HG02938 (cell line): ENCODE measurements at regions not wholly inside any gene's neighbourhood (a gene's known extent, or its start where the extent isn't known, plus 50 kb on each side); places are given as distances from the start of the nearest gene placed in this dataset.
"Not testable (repeated sequence)": the region's sequence is repeated elsewhere in the genome, so short reads cannot be mapped to it uniquely, and the experiment has no call there.

Experiments used
- ATAC-seq: cut with Tn5 transposase; IDR thresholded peaks from one replicate; pipeline ENCODE4 v1.9.1; 2021; ENCODE audit warnings: mild to moderate bottlenecking, moderate library complexity; ENCODE audit not compliant: unreplicated experiment

DNA sequence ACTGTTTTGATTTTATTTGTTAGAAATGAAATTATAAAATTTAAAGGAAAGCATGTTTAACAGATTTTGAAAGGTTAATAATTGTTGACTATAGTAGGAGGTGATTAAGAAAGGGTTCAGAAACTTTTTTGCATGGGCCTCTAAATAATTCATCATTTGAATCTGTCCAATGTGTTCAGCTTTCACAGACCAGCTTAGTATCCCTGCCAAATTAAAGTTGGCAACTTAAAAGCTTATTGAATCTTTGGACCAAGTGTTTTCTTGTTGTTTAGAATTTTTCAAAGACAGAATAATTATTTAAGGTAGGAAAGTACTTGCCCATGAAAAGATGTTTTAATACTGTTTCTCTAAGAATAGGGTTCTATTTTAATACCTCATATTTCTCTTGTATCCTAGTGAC lies 466.0 kb downstream of the GJA1 start:
- no peak for ATAC-seq

DNA sequence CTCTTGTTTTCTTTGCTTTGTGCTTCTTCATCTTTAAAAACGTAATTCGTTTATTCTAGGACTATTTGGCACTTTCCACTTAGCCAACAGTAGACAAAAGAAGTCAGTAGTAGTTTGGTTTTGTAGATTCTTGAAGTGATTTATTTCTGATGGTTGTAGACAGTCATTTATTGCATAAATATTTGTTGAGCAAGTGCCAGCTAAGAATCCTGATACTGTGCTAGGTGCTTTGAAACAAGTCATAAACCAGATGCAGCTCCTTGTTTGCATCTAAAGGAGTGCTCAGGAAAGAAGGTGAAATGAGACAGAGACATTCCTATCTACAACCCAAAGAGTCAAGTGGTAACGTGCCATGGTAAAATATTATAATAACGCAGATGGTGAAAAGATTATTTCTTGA lies 469.1 kb downstream of the GJA1 start:
- no peak for ATAC-seq

DNA sequence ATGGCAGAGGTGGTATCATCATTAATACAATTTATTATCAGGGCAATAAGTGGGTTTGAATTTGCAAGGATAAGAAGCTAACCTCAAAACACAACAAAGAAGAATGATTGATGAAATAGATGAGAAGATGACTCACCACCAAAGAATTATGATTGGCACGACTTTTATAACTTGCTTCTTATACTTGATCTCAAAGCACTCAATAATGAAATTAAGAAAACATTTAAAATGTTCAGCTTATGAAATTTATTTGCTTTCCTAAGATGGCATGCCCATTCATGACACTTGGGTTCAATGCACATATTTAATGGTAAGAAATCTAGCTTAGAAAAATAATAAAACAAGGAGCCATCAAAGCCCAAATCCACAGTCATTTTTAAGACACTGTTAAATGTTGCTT lies 477.5 kb downstream of the GJA1 start:
- ATAC-seq = no peak

DNA sequence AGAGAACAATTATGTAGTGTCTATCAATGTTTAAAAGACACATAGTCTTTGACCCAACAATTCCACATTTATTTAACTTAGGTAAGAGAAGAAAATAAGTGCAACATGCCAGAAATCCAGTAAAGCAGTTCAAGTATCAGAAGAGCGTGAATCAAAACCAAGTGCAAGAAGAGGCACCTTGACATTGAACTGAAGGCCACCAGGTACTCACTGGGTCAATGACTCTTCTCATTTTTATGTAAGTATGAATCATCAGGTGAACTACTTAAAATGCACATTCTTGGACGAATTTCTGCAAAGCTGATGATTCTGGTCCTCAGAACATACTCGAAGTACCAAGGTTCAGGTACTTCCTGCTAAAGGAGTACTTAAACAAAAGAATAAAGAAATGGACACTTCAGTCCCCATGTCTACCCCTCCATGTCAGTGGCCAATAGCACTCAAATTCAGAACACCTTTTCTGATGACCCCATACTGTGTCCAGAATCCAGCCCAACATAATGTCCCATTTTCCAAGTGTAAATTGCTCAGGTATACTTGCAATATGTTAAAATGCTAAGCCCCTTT lies 481.9 kb downstream of the GJA1 start:
- no peak for ATAC-seq

DNA sequence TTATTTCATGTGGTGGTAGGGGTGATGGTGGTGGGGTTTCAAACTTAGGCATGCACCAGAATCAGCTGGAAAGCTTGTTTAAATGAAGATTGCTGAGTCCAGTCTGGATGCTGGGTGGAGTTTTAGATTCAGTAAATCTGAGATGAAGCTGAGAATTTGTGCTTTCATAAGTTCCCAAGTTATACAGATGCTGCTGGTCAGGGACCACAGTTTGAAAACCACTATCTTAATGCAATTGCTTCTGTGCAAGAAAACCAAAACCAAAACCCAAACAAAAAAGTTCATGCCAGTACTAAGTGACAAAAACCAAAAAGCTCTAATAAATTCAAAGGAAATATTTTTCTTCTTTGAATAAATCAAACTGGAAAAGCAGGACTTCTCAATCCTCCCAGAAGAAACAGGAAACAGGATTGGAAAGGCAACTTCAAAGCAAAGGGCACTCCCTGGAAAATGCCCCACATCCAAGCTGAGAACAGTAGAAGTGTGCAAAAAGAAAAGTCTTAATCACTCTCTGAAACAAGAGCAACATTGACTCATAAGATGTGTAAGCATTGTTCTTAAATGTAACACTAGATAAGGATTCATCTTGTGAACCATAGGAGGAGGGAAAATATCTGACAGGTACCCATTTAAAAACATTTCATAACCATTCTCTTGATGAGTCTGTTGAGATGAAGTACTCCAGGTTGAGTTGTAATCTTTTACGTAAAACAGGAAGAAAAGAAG lies 481.5 kb upstream of the HSF2 start:
- ATAC-seq = no peak

DNA sequence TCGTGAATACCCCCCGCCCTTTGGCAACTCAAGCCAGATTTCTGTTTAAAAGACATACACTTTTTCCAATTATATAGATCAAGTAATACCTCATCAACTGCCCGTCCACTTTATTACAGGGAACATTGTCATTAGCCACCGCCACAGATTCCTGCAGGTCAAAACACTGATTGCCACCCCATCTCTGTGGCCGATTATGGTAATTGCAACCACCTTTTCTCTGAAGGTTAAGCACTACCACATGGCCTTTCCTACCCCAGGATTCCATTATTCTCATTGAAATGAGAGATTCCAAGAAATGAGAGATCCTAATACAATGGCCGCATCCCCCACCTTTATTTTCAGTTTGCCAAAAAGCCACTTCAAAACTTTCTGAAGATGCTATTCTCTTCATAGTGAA lies 478.8 kb upstream of the HSF2 start:
- no peak for ATAC-seq

DNA sequence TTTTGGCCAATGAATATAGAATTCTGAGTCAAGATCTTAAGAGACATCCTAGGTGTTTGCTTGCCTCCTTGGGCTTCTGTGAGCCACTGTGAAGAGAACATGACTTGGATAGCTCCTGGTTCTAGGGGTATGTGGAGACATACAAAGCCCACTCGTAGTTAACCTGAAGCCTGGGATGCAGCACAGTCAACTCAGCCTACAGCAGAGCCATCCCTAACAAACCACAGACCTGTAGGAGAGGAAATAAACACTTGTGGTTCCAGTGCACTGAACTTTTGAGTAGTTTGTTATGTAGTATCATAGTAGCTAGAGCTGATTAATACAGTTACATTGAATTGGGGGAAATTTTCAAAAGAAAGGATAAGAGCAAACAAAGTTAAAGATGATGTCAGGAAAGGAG lies 474.4 kb upstream of the HSF2 start:
- no peak for ATAC-seq

DNA sequence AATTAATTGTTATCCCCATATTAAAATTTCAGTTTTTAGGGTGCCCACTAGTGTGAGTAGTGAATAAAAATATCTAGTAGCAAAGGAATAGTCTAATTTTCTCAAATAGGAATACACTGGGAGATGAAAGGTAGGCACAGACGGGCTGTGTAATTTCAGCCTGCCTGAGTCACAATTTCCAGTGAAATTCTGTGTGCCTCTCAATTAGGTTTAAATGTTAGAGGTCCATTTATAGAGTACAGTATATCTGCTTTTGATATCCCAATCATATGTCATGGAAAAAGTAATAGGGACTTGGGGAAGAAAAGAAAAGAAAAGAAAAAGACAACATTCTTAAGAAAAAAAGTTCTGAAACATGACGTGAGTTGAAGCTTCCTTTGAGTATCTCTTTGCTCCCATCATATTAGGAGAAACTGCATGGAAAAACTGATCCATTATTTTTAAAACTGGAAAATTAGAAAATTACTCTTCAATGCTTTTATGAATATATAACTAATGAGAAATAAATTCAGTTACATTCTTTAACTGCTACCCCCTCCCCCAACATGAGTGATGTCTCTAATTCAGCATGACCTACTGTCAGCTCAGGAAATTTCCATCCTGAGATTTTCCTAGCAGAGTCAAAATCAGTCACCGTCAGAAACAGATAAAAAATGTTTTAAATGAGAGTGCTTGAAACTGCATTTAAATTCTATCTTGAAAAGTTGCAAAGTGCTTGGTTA lies 473.8 kb upstream of the HSF2 start:
- ATAC-seq = no peak

DNA sequence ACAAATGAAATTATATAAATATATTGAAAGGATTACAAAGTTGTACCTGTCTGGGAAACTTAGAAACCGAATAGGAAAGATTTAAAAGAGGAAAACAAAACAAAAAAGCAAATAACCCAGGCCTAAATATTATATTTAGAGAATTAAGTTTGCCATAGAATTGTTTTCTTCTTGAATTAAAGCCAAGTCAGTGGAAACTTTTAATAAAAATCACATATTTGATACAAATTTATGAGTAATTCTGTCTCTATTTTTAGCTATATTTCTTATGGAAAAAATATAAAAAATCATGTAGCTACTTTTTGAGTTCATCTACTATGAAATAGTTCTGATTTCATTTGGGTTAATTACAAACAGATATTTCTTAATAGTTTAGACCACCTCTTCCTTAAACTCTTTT lies 470.2 kb upstream of the HSF2 start:
- ATAC-seq = no peak

DNA sequence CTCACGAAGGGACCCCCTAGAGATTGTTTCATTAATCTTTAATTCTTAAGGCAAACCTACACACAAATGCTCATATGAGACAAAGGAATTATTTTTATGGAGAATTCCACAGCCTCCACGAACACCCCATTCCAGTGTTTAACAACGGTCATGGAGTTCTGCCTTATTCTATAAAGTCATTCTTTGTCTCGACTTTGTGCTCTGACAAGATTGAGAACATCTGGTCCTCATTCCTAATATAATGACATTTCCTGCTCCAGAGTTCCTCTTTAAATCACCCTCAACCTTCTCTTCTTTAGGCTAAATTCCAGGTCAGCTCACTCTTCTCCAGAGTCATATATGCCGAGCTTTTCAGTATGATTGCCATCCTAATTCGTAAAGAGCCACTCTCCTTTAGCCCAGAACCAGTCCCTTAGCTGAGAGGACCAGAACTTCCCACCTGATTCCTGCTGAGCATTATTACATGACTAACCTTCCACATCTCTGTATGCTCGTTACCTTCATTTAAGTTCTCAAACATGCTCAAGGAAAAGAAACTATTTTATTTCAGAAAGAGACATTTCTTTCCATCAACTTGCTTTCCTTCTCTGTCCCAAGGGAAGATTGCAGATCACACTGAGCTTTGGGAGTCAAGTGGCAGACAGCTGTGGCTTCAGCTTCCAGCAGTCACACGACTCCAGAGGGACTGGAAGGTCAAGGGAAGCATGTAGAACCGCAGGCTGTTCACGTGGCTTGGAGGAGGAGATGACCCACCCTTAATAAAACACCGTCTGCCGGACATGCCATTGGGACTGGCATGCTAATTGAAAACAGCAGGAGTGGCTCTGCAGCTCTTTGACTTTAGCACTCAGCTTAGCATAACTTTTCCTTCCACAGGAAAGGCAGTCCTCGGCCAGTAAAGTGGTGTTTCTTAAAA lies 467.1 kb upstream of the HSF2 start:
- ATAC-seq = no peak

DNA sequence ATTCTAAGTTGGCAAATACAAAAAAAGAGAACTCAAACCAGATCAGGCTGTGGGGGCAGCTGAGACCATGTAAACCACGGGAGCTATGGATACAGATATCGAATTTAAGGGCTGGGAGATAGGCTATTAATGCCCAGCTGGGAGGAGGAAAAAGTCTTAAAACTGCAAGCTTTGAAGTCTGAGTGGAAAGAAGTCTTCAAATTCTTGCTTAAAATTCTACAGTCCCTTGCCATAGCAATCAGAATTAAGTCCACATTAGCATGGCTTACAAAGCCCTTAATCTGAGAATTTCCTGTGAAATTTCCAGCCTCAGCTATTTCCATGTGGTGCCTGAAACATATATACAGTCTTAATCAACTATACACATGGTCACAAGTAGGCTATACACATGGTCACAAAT lies 465.0 kb upstream of the HSF2 start:
- no peak for ATAC-seq

DNA sequence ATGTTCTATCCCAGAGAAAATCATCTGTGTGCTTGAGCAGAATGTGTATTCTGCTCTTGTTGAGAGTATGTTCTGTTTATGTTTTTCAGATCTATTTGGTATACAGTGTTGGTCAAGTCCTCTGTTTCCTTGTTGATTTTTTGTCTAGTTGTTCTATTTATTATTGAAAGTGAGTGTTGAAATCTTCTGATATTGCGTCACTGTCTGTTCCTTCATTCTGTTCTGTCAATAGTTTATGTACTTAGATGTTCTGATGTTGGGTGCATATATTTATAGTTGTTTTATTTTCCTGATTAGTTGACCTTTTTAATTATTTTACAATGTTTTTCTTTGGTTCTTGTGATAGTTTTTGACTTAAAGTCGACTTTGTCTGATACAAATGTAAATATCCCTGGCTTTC lies 458.7 kb upstream of the HSF2 start:
- ATAC-seq = no peak

DNA sequence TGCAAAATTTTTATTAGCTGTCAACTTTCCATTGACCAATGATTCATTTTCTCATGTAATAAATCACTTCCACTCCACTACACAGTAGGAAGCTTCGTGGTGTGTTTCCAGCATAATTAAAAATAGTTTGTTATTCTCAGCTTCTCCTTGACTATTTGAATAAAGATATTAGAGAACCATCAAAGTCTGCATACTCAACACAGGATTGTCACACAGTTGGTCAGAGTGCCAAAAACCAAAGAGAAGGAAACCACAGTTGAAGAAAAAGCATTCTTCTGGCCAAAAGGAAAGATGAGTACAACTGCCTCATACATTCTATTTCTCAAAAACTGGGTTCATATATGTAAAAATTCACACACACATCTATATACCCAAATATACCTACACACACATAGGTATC lies 455.1 kb upstream of the HSF2 start:
- no peak for ATAC-seq

DNA sequence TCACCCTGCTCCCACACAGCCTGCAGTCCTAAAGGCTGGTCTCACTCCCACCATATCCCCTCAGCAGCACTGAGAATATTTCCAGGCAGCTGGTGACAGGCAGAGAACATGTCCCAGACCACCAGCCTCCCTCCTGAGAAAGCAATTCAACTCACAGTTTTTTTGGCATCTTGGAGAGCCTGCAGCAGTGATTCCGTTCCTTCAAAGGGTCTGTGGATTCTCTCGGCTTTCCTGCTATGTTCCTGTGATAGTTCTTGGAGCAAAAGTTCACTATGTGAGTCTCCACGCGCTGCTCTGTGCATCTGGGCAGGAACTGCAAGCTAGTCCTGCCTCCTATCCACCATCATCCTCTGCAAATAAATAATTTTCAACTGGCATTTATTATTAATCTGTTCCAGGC lies 448.3 kb upstream of the HSF2 start:
- ATAC-seq = no peak

DNA sequence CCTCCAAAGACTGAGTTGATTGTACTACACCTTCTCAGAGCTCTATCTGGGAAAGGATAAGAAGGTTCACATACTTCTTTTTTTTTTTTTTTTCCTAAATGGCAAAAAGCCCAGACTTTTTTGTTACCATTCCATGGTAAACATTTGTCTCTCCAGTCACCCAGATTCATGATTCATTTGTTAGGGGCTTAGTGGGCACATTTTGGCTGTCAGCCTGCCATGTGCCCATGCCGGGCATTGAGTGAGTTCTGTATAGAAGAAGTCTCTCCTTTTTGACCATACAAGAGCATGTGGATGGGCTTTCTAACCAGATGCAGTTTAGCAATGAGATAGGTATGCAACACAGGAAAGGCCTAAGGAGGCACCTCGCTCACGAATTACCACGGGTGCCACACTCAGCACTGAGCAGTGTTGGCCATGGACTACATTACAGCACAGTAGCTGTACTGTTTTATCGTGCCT lies 447.5 kb upstream of the HSF2 start:
- ATAC-seq = no peak

DNA sequence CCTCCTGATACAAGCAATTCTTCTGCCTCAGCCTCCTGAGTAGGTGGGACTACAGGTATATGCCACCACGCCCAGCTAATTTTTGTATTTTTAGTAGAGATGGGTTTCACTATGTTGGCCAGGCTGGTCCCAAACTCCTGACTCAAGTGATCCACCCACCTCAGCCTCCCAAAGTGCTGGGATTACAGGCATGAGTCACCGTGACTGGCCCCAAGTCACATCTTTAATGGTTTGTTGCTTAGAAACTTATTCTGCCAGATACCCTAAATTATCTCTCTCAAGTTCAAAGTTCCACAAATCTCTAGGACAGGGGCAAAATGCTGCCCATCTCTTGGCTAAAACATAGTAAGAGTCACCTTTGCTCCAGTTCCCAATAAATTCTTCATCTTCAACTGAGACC lies 444.1 kb upstream of the HSF2 start:
- ATAC-seq = not testable (repeated sequence)

DNA sequence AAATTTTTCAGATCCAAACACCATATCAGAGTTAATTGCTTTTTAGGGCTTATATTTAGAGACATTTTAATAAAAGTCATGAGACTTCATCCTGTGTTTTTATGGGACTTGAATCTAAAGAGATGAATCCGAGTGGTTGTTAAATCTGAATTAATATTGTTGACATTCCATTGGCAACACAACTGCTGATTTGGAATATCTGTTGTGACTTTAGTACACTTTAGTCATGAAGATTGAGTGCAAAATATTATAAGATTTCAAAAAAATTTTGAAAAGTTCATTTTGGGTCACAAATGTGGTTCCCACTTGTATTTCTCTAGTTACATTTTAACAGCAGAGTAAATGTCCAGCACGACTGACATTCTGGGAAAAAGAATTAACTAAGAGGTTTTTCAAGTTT lies 442.7 kb upstream of the HSF2 start:
- no peak for ATAC-seq

DNA sequence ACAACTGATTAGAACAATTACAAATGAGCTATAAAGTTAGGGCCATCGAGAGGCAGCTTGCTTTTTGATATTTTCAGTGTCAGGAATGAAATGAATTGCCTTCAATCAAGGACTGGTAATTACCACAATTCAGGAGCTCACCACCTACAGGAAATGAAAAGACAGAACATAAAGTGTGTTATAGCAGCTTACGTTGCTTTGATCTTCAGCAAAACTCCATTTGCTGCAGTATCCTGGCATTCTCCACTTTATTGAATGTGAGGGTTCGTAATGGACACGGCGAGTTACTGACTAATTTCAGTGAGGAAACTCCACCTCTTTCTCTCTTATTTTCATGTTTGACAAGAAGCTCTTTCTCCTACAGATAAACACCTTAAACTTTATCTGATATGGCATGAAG lies 440.0 kb upstream of the HSF2 start:
- no peak for ATAC-seq

DNA sequence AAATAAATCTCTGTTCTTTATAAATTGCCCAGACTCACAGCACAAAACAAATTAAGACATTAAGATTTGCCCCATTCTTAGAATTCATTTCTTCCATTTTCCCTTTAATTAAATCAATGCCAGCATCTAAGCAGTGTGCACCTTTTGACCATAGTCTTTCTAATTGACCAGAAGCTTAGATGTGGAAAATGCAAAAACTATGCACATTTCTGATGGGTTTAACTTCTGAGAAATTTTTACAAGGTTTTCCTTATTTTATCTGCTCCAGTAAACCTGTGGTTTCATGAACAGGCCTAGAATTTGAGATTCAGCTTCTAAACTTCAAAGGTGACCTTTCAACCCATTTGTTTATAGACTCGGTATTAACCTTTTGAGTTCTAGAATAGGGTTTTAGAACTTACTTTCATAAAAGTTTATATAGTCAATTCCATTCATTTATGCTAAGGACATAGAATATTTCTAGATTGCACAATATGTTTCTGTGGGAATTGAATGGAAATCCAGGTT lies 437.8 kb upstream of the HSF2 start:
- no peak for ATAC-seq

DNA sequence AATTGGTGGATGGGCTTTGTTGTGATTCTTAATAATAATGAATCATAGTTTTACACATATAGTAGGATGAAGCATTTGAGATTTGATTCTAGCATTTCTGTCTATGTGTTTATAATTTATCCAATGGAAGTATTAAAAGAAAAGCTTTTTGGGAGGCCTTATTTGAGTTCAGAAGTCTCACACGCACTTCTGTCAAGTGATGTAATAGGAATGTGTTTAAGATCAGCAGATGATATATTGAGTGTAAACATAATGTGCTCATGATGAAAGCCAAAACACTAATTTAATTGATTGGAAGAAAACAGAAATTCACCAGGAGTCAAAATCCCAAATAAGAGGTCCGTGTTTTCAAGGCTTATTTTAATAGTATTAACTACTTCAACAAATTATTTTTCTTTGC lies 435.6 kb upstream of the HSF2 start:
- ATAC-seq = no peak

DNA sequence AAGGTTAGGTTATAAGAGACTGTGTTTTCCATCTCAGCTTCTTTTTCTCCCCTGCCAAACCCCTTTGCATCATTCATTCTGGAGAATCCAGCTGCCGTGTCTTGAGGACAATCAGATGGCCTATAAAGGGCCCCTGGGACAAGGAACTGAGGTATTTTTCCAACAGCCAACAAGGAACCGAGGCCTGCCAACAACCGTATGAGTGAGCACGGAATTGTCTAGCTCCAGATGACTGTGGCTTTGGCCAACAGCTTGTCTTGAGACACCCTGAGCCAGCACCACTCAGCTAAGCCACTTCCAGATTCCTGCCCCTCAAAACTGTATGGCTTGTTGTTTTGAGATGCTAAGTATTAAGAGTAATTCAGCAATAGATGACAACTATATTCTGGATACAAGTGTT lies 433.7 kb upstream of the HSF2 start:
- no peak for ATAC-seq
